ENCODE measurements at regions not wholly inside any gene's neighbourhood (a gene's known extent, or its start where the extent isn't known, plus 50 kb on each side); places are given as distances from the start of the nearest gene placed in this dataset.
A peak's percentile ranks its signal among the peaks of the same experiment; 100 is the strongest.

GRCh38 chr10:106182542-106182941, 982.0 kb downstream of the SORCS1 start:
- TF ChIP-seq EZH2phosphoT487 (IDR thresholded peaks at IDR 0.05; ENCODE audit: low read depth, severe bottlenecking, unreplicated experiment) (no peak), CTCF (IDR thresholded peaks at IDR 0.05; ENCODE audit: poor library complexity) (no peak), EZH2 (IDR thresholded peaks at IDR 0.05; ENCODE audit: borderline replicate concordance) (no peak)
- Histone ChIP-seq H3K9me2 (replicated peaks; ENCODE audit: insufficient read depth) (no peaks in the 10 kb centered on the region), H3K79me2 (no peaks in the 10 kb centered on the region), H2AFZ (no peak overlapping the region), H3K27ac (no peak overlapping the region), H3K9me3 (ENCODE audit: low read depth) (no peaks in the 10 kb centered on the region), H3K36me3 (replicated peaks; ENCODE audit: insufficient read depth, low read depth) (no peaks in the 10 kb centered on the region), H3K4me2 (no peak overlapping the region), H3K27me3 (no peaks in the 10 kb centered on the region), H3K4me1 (ENCODE audit: insufficient read depth) (no peaks in the 10 kb centered on the region), H4K20me1 (ENCODE audit: insufficient read depth, poor library complexity, severe bottlenecking) (no peaks in the 10 kb centered on the region), H3K4me3 (no peak overlapping the region)
- DNase-seq (ENCODE audit: low spot score), result peak; percentile 8

DNA sequence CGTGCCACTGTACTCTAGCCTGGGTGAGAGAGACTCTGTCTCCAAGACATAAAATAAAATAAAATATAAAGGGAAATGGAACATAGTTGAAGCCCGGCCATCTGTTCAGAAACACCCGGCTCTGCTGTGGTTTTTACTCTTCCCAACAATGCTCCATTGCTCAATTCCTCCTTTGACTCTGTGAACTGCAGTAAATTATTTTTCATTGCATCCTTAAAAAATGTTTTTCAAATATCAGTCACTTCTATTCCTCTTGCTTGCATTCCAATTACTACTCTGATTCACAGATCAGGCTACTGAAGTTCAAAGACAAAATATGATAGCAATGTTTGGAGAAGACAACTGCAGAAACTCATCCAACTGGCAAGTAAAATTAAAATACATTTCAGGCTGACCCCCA, 983.0 kb downstream of the SORCS1 start:
- no peak for DNase-seq (ENCODE audit: low spot score)
- H3K36me3 ChIP-seq (replicated peaks; ENCODE audit: insufficient read depth, low read depth), result no peaks in the 10 kb centered on the region
- H3K9me3 ChIP-seq (ENCODE audit: low read depth), result no peaks in the 10 kb centered on the region
- H2AFZ ChIP-seq, result no peak overlapping the region
- no peak for TF ChIP-seq EZH2 (IDR thresholded peaks at IDR 0.05; ENCODE audit: borderline replicate concordance)
- TF ChIP-seq EZH2phosphoT487 (IDR thresholded peaks at IDR 0.05; ENCODE audit: low read depth, severe bottlenecking, unreplicated experiment), result no peak
- no peak for TF ChIP-seq CTCF (IDR thresholded peaks at IDR 0.05; ENCODE audit: poor library complexity)
- H3K4me1 ChIP-seq (ENCODE audit: insufficient read depth), result no peaks in the 10 kb centered on the region
- WGBS (ENCODE audit: low lambda C conversion rate, missing lambda C conversion rate), result 85% methylated on average over 3 of the region's 3 CpGs
- no peak overlapping the region for H3K4me2 ChIP-seq
- no peaks in the 10 kb centered on the region for H3K9me2 ChIP-seq (replicated peaks; ENCODE audit: insufficient read depth)
- no peak overlapping the region for H3K4me3 ChIP-seq
- no peaks in the 10 kb centered on the region for H4K20me1 ChIP-seq (ENCODE audit: insufficient read depth, poor library complexity, severe bottlenecking)
- no peaks in the 10 kb centered on the region for H3K27me3 ChIP-seq
- no peak overlapping the region for H3K27ac ChIP-seq
- H3K79me2 ChIP-seq, result no peaks in the 10 kb centered on the region

DNA sequence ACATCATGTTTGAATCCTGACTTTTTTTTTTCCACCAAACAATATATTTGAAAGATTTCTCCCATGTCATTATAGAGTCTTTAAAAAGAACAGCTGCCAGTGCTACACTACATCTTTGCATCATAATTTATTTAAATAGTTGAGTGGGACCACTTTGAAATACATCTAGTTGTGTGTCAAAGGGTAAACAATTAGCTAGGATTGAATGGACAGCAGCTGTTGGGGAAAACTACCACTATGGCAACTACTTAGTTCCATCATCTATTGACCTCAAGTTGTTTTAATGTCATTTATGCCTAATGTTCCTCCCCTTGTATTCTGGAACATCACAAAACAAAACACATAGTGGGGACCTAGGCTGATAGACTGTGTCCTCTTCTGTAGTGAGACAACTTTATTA, 985.1 kb downstream of the SORCS1 start:
- TF ChIP-seq CTCF (IDR thresholded peaks at IDR 0.05; ENCODE audit: poor library complexity), result no peak
- no peak for TF ChIP-seq EZH2 (IDR thresholded peaks at IDR 0.05; ENCODE audit: borderline replicate concordance)
- TF ChIP-seq EZH2phosphoT487 (IDR thresholded peaks at IDR 0.05; ENCODE audit: low read depth, severe bottlenecking, unreplicated experiment), result no peak
- H3K4me1 ChIP-seq (ENCODE audit: insufficient read depth), result no peaks in the 10 kb centered on the region
- no peak overlapping the region for H3K4me3 ChIP-seq
- H3K9me2 ChIP-seq (replicated peaks; ENCODE audit: insufficient read depth), result no peaks in the 10 kb centered on the region
- no peaks in the 10 kb centered on the region for H4K20me1 ChIP-seq (ENCODE audit: insufficient read depth, poor library complexity, severe bottlenecking)
- no peak overlapping the region for H3K4me2 ChIP-seq
- H3K9me3 ChIP-seq (ENCODE audit: low read depth), result no peaks in the 10 kb centered on the region
- no peak for DNase-seq (ENCODE audit: low spot score)
- no peak overlapping the region for H2AFZ ChIP-seq
- no peaks in the 10 kb centered on the region for H3K36me3 ChIP-seq (replicated peaks; ENCODE audit: insufficient read depth, low read depth)
- no peaks in the 10 kb centered on the region for H3K27me3 ChIP-seq
- no peak overlapping the region for H3K27ac ChIP-seq
- no peaks in the 10 kb centered on the region for H3K79me2 ChIP-seq

DNA sequence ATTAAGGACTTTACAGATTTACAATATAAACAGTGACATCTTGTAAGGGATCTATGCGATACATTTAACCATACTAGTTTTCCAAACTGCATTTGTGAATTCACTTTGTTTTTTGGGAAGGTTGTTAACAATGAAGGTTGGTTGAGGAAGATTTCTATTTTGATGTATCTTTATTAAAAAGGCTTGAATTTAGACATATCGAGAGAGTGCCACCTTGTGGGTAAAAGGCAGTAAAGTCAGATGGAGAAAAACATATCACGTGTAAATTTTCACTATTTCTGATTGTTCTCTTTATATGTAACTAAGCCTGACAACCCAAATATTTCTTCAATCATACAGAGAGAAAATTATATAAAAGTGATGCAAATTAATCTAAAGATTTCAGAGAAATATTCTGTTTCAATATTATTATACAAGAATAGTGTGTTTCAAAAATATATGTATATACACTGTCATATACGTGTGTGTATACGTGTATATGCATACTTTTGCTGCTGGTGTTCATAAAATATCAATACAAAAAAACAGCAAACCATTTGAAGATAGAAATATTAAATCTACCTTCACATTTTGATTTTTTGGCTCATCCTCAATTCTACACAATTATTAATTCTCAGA, 988.6 kb downstream of the SORCS1 start:
- DNase-seq (ENCODE audit: low spot score), result peak; percentile 52
- Histone ChIP-seq H3K27ac (no peak overlapping the region), H3K4me1 (ENCODE audit: insufficient read depth) (no peaks in the 10 kb centered on the region), H3K27me3 (no peaks in the 10 kb centered on the region), H4K20me1 (ENCODE audit: insufficient read depth, poor library complexity, severe bottlenecking) (no peaks in the 10 kb centered on the region), H3K9me2 (replicated peaks; ENCODE audit: insufficient read depth) (no peaks in the 10 kb centered on the region), H3K4me3 (no peak overlapping the region), H3K79me2 (no peaks in the 10 kb centered on the region), H3K36me3 (replicated peaks; ENCODE audit: insufficient read depth, low read depth) (no peaks in the 10 kb centered on the region), H3K4me2 (no peak overlapping the region), H3K9me3 (ENCODE audit: low read depth) (no peaks in the 10 kb centered on the region), H2AFZ (no peak overlapping the region)
- no peak for TF ChIP-seq EZH2phosphoT487 (IDR thresholded peaks at IDR 0.05; ENCODE audit: low read depth, severe bottlenecking, unreplicated experiment)
- peak; percentile 72 for TF ChIP-seq CTCF (IDR thresholded peaks at IDR 0.05; ENCODE audit: poor library complexity)
- 55% methylated on average over 5 of the region's 5 CpGs for WGBS (ENCODE audit: low lambda C conversion rate, missing lambda C conversion rate)
